ENCODE measurements at regions not wholly inside any gene's neighbourhood (a gene's known extent, or its start where the extent isn't known, plus 50 kb on each side); places are given as distances from the start of the nearest gene placed in this dataset.

GRCh38 chr12:92365333-92365732 is 219.7 kb upstream of the BTG1 start:
- no peaks in the 10 kb centered on the region for H3K9me3 ChIP-seq (ENCODE audit: control insufficient read depth, insufficient read depth, low read depth, low read length)
- no peak overlapping the region for H3K27ac ChIP-seq (ENCODE audit: extremely low read depth, low read depth, low read length)
- no peak for TF ChIP-seq CTCF (tag by site-specific recombination; IDR thresholded peaks at IDR 0.05)
- no peak for TF ChIP-seq PRDM4 (tag by site-specific recombination; IDR thresholded peaks at IDR 0.05)
- TF ChIP-seq PBX3 (CRISPR knock-in tag; IDR thresholded peaks at IDR 0.05) = no peak
- TF ChIP-seq ZNF629 (tag by site-specific recombination; IDR thresholded peaks at IDR 0.05) = no peak
- TF ChIP-seq INSM2 (tag by site-specific recombination; IDR thresholded peaks at IDR 0.05) = no peak
- no peak for TF ChIP-seq ZNF18 (tag by site-specific recombination; IDR thresholded peaks at IDR 0.05)
- TF ChIP-seq ZNF571 (tag by site-specific recombination; IDR thresholded peaks at IDR 0.05) = no peak
- no peak for TF ChIP-seq ZFP3 (tag by site-specific recombination; IDR thresholded peaks at IDR 0.05; ENCODE audit: low read depth)
- TF ChIP-seq ZNF274 (IDR thresholded peaks at IDR 0.05; ENCODE audit: low read length) = no peak
- TF ChIP-seq ZNF274 (tag by site-specific recombination; IDR thresholded peaks at IDR 0.05; ENCODE audit: borderline replicate concordance) = no peak
- no peak for TF ChIP-seq ZNF112 (tag by site-specific recombination; IDR thresholded peaks at IDR 0.05)
- TF ChIP-seq ZNF169 (tag by site-specific recombination; IDR thresholded peaks at IDR 0.05) = no peak
- TF ChIP-seq ZNF530 (tag by site-specific recombination; IDR thresholded peaks at IDR 0.05; ENCODE audit: low read depth) = no peak
- no peak for TF ChIP-seq GLIS1 (tag by site-specific recombination; IDR thresholded peaks at IDR 0.05)
- no peak for TF ChIP-seq BCL11A (tag by site-specific recombination; IDR thresholded peaks at IDR 0.05; ENCODE audit: low read depth)
- no peak for TF ChIP-seq SP2 (tag by site-specific recombination; IDR thresholded peaks at IDR 0.05)
- H3K4me3 ChIP-seq (ENCODE audit: low read depth, low read length) = no peak overlapping the region
- H3K4me1 ChIP-seq (ENCODE audit: control insufficient read depth, insufficient read depth, low read length) = no peaks in the 10 kb centered on the region
- H3K36me3 ChIP-seq (ENCODE audit: control insufficient read depth in 2 of 2, insufficient read depth in 1 of 2, low read length in 2 of 2) = no peaks in the 10 kb centered on the region
- CTCF ChIA-PET = no interaction called here
- POLR2A ChIA-PET = interaction anchor here (0.6 kb wide), 1 partner anchor 219 kb away, joined by 4 read pairs; the partner anchor contains the start of gene BTG1
